PC-3 (cell line): ENCODE measurements at regions not wholly inside any gene's neighbourhood (a gene's known extent, or its start where the extent isn't known, plus 50 kb on each side); places are given as distances from the start of the nearest gene placed in this dataset.

Experiments
- CTCF ChIP-seq: fragments of 300-600 bp; sonication (generic); conservative IDR thresholded peaks from 2 replicates; pipeline ENCODE4 v1.5.1; 2017; ENCODE audit warnings: antibody characterized with exemption, low read depth, mild to moderate bottlenecking, low read length
- EZH2 ChIP-seq: fragments of 300-600 bp; sonication (generic); IDR thresholded peaks from one replicate; pipeline ENCODE4 v1.6.1; 2017; ENCODE audit warnings: antibody characterized with exemption, mild to moderate bottlenecking, low read length; ENCODE audit not compliant: unreplicated experiment

DNA sequence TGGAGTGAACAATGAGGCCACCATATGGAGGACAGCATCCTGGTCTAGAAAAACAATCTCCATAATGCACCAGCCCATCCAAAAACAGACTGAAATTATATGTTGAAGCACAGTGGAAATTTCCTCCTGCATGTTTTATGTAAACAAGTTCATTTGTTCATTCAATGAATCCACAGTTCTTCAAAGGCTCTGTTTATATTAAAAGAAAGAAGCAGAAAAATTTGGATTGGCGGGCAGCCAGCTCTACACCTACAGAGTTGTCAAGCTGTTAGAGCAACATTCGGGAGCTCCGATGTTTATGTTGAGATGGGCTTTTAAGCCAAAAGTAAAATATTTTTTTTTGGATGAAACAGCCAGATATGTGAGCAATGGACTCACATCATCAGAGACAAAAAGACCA is 395.3 kb upstream of the SULF2 start:
- TF ChIP-seq CTCF (no peak), EZH2 (no peak)
